WTC11 (cell line): ENCODE measurements at regions not wholly inside any gene's neighbourhood (a gene's known extent, or its start where the extent isn't known, plus 50 kb on each side); places are given as distances from the start of the nearest gene placed in this dataset.

Experiments
- ATAC-seq: fragments of 200-7000 bp; cut with Tn5 transposase; 2 replicates; pipeline ENCODE4 v1.10.0; 2021; ENCODE audit warnings: mild to moderate bottlenecking, moderate library complexity
- CTCF ChIA-PET: fragments of 300-600 bp; sonication (Branson Sonifier 250); formaldehyde crosslinking; loops from one replicate; lab custom pipeline; 2021; ENCODE audit warnings: antibody characterized with exemption; lab: Charles Lee
- POLR2A ChIA-PET: fragments of 350-600 bp; sonication (Branson Sonifier 250); formaldehyde crosslinking; loops from one replicate; lab custom pipeline; 2021; ENCODE audit warnings: antibody characterized with exemption; lab: Charles Lee
- DNase-seq: peaks from one replicate; pipeline ENCODE4 v3.0.0; 2021; ENCODE audit warnings: low spot score
- H3K27ac Mint-ChIP-seq: 2 replicates; pipeline ENCODE4 v1.8.0; 2021; ENCODE audit warnings: mixed read lengths
- H3K27me3 Mint-ChIP-seq: 2 replicates; pipeline ENCODE4 v1.8.0; 2021; ENCODE audit warnings: low read depth, mild to moderate bottlenecking, moderate library complexity, mixed read lengths
- H3K36me3 Mint-ChIP-seq: 2 replicates; pipeline ENCODE4 v1.8.0; 2021; ENCODE audit warnings: mixed read lengths
- H3K4me1 Mint-ChIP-seq: 2 replicates; pipeline ENCODE4 v1.8.0; 2022; ENCODE audit warnings: mixed read lengths
- H3K4me3 Mint-ChIP-seq: 2 replicates; pipeline ENCODE4 v1.8.0; 2021; ENCODE audit warnings: mild to moderate bottlenecking, moderate library complexity, mixed read lengths
- H3K9me3 Mint-ChIP-seq: 2 replicates; pipeline ENCODE4 v1.8.0; 2021; ENCODE audit warnings: mixed read lengths
- AFF4 ChIP-seq: sonication (generic); formaldehyde crosslinking; IDR thresholded peaks from 2 replicates; pipeline ENCODE4 v1.8.1; 2023; ENCODE audit warnings: mild to moderate bottlenecking, missing genetic modification reagents, borderline replicate concordance
- CREM ChIP-seq: sonication (generic); formaldehyde crosslinking; IDR thresholded peaks from 2 replicates; pipeline ENCODE4 v1.8.1; 2022; ENCODE audit warnings: mild to moderate bottlenecking, missing genetic modification reagents, moderate library complexity
- EMX1 ChIP-seq: fragments of 250-450 bp; sonication (Bioruptor Pico); IDR thresholded peaks from 2 replicates; pipeline ENCODE4 v1.8.0; 2021; ENCODE audit warnings: mild to moderate bottlenecking
- ETV6 ChIP-seq: sonication (generic); formaldehyde crosslinking; IDR thresholded peaks from 2 replicates; pipeline ENCODE4 v1.8.1; 2022; ENCODE audit warnings: mild to moderate bottlenecking, missing genetic modification reagents
- FOXP1 ChIP-seq: sonication (generic); formaldehyde crosslinking; IDR thresholded peaks from 2 replicates; pipeline ENCODE4 v1.8.0; 2022; ENCODE audit warnings: missing genetic modification reagents, mild to moderate bottlenecking, moderate library complexity, borderline replicate concordance
- NFATC4 ChIP-seq: fragments of 250-450 bp; sonication (Bioruptor Pico); IDR thresholded peaks from 2 replicates; pipeline ENCODE4 v1.9.0; 2021; ENCODE audit warnings: mild to moderate bottlenecking
- NFE2L1 ChIP-seq: sonication (generic); formaldehyde crosslinking; IDR thresholded peaks from 2 replicates; pipeline ENCODE4 v1.8.1; 2023; ENCODE audit warnings: missing genetic modification reagents
- NFYB ChIP-seq: sonication (generic); formaldehyde crosslinking; conservative IDR thresholded peaks from 2 replicates; pipeline ENCODE4 v1.8.0; 2022; ENCODE audit warnings: low read depth, missing genetic modification reagents
- OVOL2 ChIP-seq: fragments of 250-450 bp; sonication (Bioruptor Pico); IDR thresholded peaks from 2 replicates; pipeline ENCODE4 v1.9.0; 2021; ENCODE audit warnings: mild to moderate bottlenecking, borderline replicate concordance
- SMAD3 ChIP-seq: sonication (generic); formaldehyde crosslinking; IDR thresholded peaks from 2 replicates; pipeline ENCODE4 v1.8.0; 2022; ENCODE audit warnings: missing genetic modification reagents, mild to moderate bottlenecking, borderline replicate concordance
- TEAD4 ChIP-seq: sonication (generic); formaldehyde crosslinking; IDR thresholded peaks from 2 replicates; pipeline ENCODE4 v1.8.0; 2022; ENCODE audit warnings: mild to moderate bottlenecking, missing genetic modification reagents
- ZMAT4 ChIP-seq: fragments of 250-450 bp; sonication (Bioruptor Pico); IDR thresholded peaks from 2 replicates; pipeline ENCODE4 v1.9.0; 2021; ENCODE audit warnings: mild to moderate bottlenecking
- ZNF138 ChIP-seq: sonication (generic); formaldehyde crosslinking; conservative IDR thresholded peaks from 2 replicates; pipeline ENCODE4 v1.8.1; 2022; ENCODE audit warnings: mild to moderate bottlenecking, moderate library complexity, missing genetic modification reagents
- ZNF219 ChIP-seq: sonication (generic); formaldehyde crosslinking; IDR thresholded peaks from 2 replicates; pipeline ENCODE4 v1.8.0; 2023; ENCODE audit warnings: missing genetic modification reagents, mild to moderate bottlenecking, borderline replicate concordance
- ZNF281 ChIP-seq: sonication (generic); formaldehyde crosslinking; IDR thresholded peaks from 2 replicates; pipeline ENCODE4 v1.8.0; 2023; ENCODE audit warnings: mild to moderate bottlenecking, missing genetic modification reagents
- ZNF423 ChIP-seq: fragments of 250-450 bp; sonication (Bioruptor Pico); IDR thresholded peaks from 2 replicates; pipeline ENCODE4 v2.1.2; 2022; ENCODE audit warnings: mild to moderate bottlenecking, moderate library complexity
- ZSCAN18 ChIP-seq: fragments of 250-450 bp; sonication (Bioruptor Pico); IDR thresholded peaks from 2 replicates; pipeline ENCODE4 v2.1.2; 2022; ENCODE audit warnings: mild to moderate bottlenecking, moderate library complexity
- TF ChIP-seq, protein P1 (sequence below): sonication (generic); formaldehyde crosslinking; IDR thresholded peaks from 2 replicates; pipeline ENCODE4 v1.8.1; 2022; ENCODE audit warnings: low read depth, missing genetic modification reagents, borderline replicate concordance
- TF ChIP-seq, protein P2 (sequence below): sonication (generic); formaldehyde crosslinking; IDR thresholded peaks from 2 replicates; pipeline ENCODE4 v1.8.0; 2023; ENCODE audit warnings: missing genetic modification reagents

GRCh38 chr5:121175986-121176385 is 675.7 kb upstream of the FTMT start:
- DNase-seq (no peak), ATAC-seq (no peak)
- TF ChIP-seq ZNF138 (CRISPR knock-in tag) (no peak), OVOL2 (CRISPR knock-in tag) (no peak), ZMAT4 (CRISPR knock-in tag) (no peak), AFF4 (CRISPR knock-in tag) (no peak), ZNF423 (CRISPR knock-in tag) (no peak), TEAD4 (no peak), NFYB (CRISPR knock-in tag) (no peak), ZNF219 (CRISPR knock-in tag) (no peak), CREM (CRISPR knock-in tag) (no peak), ETV6 (CRISPR knock-in tag) (no peak), NFE2L1 (no peak), EMX1 (CRISPR knock-in tag) (no peak), ZNF281 (CRISPR knock-in tag) (no peak), SMAD3 (CRISPR knock-in tag) (no peak), FOXP1 (CRISPR knock-in tag) (no peak), ZSCAN18 (CRISPR knock-in tag) (no peak), NFATC4 (no peak)
- TF ChIP-seq, protein P1, sequence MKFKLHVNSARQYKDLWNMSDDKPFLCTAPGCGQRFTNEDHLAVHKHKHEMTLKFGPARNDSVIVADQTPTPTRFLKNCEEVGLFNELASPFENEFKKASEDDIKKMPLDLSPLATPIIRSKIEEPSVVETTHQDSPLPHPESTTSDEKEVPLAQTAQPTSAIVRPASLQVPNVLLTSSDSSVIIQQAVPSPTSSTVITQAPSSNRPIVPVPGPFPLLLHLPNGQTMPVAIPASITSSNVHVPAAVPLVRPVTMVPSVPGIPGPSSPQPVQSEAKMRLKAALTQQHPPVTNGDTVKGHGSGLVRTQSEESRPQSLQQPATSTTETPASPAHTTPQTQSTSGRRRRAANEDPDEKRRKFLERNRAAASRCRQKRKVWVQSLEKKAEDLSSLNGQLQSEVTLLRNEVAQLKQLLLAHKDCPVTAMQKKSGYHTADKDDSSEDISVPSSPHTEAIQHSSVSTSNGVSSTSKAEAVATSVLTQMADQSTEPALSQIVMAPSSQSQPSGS, result no peak
- TF ChIP-seq, protein P2, sequence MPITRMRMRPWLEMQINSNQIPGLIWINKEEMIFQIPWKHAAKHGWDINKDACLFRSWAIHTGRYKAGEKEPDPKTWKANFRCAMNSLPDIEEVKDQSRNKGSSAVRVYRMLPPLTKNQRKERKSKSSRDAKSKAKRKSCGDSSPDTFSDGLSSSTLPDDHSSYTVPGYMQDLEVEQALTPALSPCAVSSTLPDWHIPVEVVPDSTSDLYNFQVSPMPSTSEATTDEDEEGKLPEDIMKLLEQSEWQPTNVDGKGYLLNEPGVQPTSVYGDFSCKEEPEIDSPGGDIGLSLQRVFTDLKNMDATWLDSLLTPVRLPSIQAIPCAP (CRISPR knock-in tag), result no peak
- Mint-ChIP-seq H3K4me3 (no peak overlapping the region), H3K36me3 (no peaks in the 10 kb centered on the region), H3K9me3 (no peaks in the 10 kb centered on the region), H3K27ac (no peak overlapping the region), H3K27me3 (no peaks in the 10 kb centered on the region), H3K4me1 (peaks cover 7% of the 10 kb centered on the region)
- CTCF ChIA-PET, result no interaction called here
- POLR2A ChIA-PET, result no interaction called here
